ENCODE measurements at regions not wholly inside any gene's neighbourhood (a gene's known extent, or its start where the extent isn't known, plus 50 kb on each side); places are given as distances from the start of the nearest gene placed in this dataset.

GRCh38 chr2:8176887-8177286 is 505.0 kb upstream of the ID2 start:
- TF ChIP-seq, protein P1, sequence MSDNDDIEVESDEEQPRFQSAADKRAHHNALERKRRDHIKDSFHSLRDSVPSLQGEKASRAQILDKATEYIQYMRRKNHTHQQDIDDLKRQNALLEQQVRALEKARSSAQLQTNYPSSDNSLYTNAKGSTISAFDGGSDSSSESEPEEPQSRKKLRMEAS (IDR thresholded peaks at IDR 0.05) = no peak
- TF ChIP-seq EGR1 (IDR thresholded peaks at IDR 0.05) (no peak), EP300 (IDR thresholded peaks at IDR 0.05; ENCODE audit: borderline replicate concordance) (no peak), TCF12 (IDR thresholded peaks at IDR 0.05; ENCODE audit: low read depth) (no peak), CEBPB (IDR thresholded peaks at IDR 0.05) (no peak), FOXM1 (IDR thresholded peaks at IDR 0.05; ENCODE audit: borderline replicate concordance, low read depth) (no peak), YY1 (IDR thresholded peaks at IDR 0.05; ENCODE audit: low read depth) (no peak), NFIC (IDR thresholded peaks at IDR 0.05) (no peak), USF1 (IDR thresholded peaks at IDR 0.05) (no peak), CREB1 (IDR thresholded peaks at IDR 0.05; ENCODE audit: low read depth) (no peak), RAD21 (IDR thresholded peaks at IDR 0.05; ENCODE audit: low read depth) (no peak), TAF1 (IDR thresholded peaks at IDR 0.05; ENCODE audit: low read depth) (no peak), ZBTB7A (IDR thresholded peaks at IDR 0.05; ENCODE audit: low read depth) (no peak), TEAD4 (IDR thresholded peaks at IDR 0.05) (no peak)
- TF ChIP-seq, protein P2, sequence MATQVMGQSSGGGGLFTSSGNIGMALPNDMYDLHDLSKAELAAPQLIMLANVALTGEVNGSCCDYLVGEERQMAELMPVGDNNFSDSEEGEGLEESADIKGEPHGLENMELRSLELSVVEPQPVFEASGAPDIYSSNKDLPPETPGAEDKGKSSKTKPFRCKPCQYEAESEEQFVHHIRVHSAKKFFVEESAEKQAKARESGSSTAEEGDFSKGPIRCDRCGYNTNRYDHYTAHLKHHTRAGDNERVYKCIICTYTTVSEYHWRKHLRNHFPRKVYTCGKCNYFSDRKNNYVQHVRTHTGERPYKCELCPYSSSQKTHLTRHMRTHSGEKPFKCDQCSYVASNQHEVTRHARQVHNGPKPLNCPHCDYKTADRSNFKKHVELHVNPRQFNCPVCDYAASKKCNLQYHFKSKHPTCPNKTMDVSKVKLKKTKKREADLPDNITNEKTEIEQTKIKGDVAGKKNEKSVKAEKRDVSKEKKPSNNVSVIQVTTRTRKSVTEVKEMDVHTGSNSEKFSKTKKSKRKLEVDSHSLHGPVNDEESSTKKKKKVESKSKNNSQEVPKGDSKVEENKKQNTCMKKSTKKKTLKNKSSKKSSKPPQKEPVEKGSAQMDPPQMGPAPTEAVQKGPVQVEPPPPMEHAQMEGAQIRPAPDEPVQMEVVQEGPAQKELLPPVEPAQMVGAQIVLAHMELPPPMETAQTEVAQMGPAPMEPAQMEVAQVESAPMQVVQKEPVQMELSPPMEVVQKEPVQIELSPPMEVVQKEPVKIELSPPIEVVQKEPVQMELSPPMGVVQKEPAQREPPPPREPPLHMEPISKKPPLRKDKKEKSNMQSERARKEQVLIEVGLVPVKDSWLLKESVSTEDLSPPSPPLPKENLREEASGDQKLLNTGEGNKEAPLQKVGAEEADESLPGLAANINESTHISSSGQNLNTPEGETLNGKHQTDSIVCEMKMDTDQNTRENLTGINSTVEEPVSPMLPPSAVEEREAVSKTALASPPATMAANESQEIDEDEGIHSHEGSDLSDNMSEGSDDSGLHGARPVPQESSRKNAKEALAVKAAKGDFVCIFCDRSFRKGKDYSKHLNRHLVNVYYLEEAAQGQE (IDR thresholded peaks at IDR 0.05; ENCODE audit: low read depth) = no peak

- TF ChIP-seq EP300 (IDR thresholded peaks at IDR 0.05; ENCODE audit: borderline replicate concordance) (no peak), EGR1 (IDR thresholded peaks at IDR 0.05) (no peak), RAD21 (IDR thresholded peaks at IDR 0.05; ENCODE audit: low read depth) (no peak), CEBPB (IDR thresholded peaks at IDR 0.05) (no peak), TCF12 (IDR thresholded peaks at IDR 0.05; ENCODE audit: low read depth) (no peak), USF1 (IDR thresholded peaks at IDR 0.05) (no peak), YY1 (IDR thresholded peaks at IDR 0.05; ENCODE audit: low read depth) (no peak), TEAD4 (IDR thresholded peaks at IDR 0.05) (no peak), ZBTB7A (IDR thresholded peaks at IDR 0.05; ENCODE audit: low read depth) (no peak), NFIC (IDR thresholded peaks at IDR 0.05) (no peak), CREB1 (IDR thresholded peaks at IDR 0.05; ENCODE audit: low read depth) (no peak), FOXM1 (IDR thresholded peaks at IDR 0.05; ENCODE audit: borderline replicate concordance, low read depth) (no peak)
- TF ChIP-seq, protein P1 (IDR thresholded peaks at IDR 0.05) = no peak
- TF ChIP-seq, protein P2 (IDR thresholded peaks at IDR 0.05; ENCODE audit: low read depth) = no peak
Observed at GRCh38 chr2:8177566-8177965, 504.3 kb upstream of the ID2 start.

- no peak for TF ChIP-seq EP300 (IDR thresholded peaks at IDR 0.05; ENCODE audit: borderline replicate concordance)
- TF ChIP-seq YY1 (IDR thresholded peaks at IDR 0.05; ENCODE audit: low read depth) = no peak
- no peak for TF ChIP-seq FOXM1 (IDR thresholded peaks at IDR 0.05; ENCODE audit: borderline replicate concordance, low read depth)
- TF ChIP-seq, protein P2 (IDR thresholded peaks at IDR 0.05; ENCODE audit: low read depth) = no peak
- no peak for TF ChIP-seq TEAD4 (IDR thresholded peaks at IDR 0.05)
- TF ChIP-seq CEBPB (IDR thresholded peaks at IDR 0.05) = no peak
- TF ChIP-seq EGR1 (IDR thresholded peaks at IDR 0.05) = no peak
- TF ChIP-seq, protein P1 (IDR thresholded peaks at IDR 0.05) = no peak
- no peak for TF ChIP-seq USF1 (IDR thresholded peaks at IDR 0.05)
- no peak for TF ChIP-seq ZBTB7A (IDR thresholded peaks at IDR 0.05; ENCODE audit: low read depth)
Observed at GRCh38 chr2:8178911-8179310, 502.9 kb upstream of the ID2 start.

- TF ChIP-seq EGR1 (IDR thresholded peaks at IDR 0.05) (no peak), TEAD4 (IDR thresholded peaks at IDR 0.05) (no peak), CEBPB (IDR thresholded peaks at IDR 0.05) (no peak), EP300 (IDR thresholded peaks at IDR 0.05; ENCODE audit: borderline replicate concordance) (no peak)
Observed at GRCh38 chr2:8189316-8189715, 492.5 kb upstream of the ID2 start.
